ENCODE measurements at regions not wholly inside any gene's neighbourhood (a gene's known extent, or its start where the extent isn't known, plus 50 kb on each side); places are given as distances from the start of the nearest gene placed in this dataset.

DNA sequence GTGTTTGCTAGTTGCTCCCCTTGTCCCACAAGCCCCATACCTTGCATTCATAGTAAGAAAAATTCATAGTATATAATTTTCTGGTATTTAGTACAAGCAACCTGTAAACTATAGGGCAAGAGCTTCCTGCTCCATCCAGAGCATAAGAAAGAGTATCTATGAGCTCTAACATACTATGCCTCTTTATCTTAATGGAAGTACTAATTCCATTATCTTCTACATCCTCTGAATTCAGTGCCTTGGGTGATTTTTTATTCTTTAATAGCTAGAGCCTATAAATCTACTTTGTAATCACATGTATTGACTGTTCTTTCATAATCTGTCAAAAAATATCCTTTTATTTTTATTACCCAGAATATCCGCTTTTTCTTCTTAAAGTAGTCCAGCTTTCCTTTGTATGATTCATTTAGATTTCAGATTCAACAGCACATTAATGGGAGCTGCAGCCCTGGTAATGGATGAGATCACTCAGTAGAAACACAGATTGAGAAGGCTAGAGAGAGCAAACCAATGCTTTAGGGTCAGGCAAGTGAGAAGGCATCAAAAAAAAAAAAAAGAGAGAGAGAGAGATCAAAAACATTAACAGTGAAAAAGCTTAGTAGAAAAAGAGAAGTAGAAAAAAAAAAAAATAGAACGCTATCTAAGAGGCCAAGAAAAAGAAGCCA is 511.5 kb upstream of the NAALADL2 start:
- TF ChIP-seq, protein P1, sequence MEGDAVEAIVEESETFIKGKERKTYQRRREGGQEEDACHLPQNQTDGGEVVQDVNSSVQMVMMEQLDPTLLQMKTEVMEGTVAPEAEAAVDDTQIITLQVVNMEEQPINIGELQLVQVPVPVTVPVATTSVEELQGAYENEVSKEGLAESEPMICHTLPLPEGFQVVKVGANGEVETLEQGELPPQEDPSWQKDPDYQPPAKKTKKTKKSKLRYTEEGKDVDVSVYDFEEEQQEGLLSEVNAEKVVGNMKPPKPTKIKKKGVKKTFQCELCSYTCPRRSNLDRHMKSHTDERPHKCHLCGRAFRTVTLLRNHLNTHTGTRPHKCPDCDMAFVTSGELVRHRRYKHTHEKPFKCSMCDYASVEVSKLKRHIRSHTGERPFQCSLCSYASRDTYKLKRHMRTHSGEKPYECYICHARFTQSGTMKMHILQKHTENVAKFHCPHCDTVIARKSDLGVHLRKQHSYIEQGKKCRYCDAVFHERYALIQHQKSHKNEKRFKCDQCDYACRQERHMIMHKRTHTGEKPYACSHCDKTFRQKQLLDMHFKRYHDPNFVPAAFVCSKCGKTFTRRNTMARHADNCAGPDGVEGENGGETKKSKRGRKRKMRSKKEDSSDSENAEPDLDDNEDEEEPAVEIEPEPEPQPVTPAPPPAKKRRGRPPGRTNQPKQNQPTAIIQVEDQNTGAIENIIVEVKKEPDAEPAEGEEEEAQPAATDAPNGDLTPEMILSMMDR (conservative IDR thresholded peaks at IDR 0.05), result no peak
- no peak for TF ChIP-seq ZFX (IDR thresholded peaks at IDR 0.05)
